C4-2B (cell line): ENCODE measurements at regions not wholly inside any gene's neighbourhood (a gene's known extent, or its start where the extent isn't known, plus 50 kb on each side); places are given as distances from the start of the nearest gene placed in this dataset.

Experiments used
- ZFX ChIP-seq: fragments of 450-650 bp; IDR thresholded peaks from 2 replicates; pipeline ENCODE4 v1.6.1; 2017
- TF ChIP-seq, protein P1 (sequence below): fragments of 450-650 bp; conservative IDR thresholded peaks from 2 replicates; pipeline ENCODE4 v1.5.1; 2017; ENCODE audit warnings: mild to moderate bottlenecking

DNA sequence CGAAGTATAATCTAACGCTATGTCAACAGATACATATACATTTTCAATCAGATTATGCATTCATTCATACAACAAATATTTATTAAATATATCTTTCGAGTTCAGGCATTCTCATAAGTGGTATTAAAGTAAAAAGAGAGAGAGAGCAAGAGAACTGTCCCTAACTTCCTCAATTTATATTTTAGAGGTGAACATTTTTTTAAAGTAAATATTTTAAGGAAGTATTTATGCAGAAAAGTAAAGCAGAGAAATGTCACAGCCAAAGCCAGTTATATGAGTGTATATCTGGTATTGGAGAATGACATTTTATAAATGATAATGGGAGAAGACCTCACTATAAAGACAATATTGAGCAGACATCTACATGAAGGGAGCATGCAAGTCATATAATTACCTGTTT is 667.3 kb upstream of the CDH9 start:
- TF ChIP-seq, protein P1, sequence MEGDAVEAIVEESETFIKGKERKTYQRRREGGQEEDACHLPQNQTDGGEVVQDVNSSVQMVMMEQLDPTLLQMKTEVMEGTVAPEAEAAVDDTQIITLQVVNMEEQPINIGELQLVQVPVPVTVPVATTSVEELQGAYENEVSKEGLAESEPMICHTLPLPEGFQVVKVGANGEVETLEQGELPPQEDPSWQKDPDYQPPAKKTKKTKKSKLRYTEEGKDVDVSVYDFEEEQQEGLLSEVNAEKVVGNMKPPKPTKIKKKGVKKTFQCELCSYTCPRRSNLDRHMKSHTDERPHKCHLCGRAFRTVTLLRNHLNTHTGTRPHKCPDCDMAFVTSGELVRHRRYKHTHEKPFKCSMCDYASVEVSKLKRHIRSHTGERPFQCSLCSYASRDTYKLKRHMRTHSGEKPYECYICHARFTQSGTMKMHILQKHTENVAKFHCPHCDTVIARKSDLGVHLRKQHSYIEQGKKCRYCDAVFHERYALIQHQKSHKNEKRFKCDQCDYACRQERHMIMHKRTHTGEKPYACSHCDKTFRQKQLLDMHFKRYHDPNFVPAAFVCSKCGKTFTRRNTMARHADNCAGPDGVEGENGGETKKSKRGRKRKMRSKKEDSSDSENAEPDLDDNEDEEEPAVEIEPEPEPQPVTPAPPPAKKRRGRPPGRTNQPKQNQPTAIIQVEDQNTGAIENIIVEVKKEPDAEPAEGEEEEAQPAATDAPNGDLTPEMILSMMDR, result no peak
- TF ChIP-seq ZFX, result no peak
